ENCODE measurements at regions not wholly inside any gene's neighbourhood (a gene's known extent, or its start where the extent isn't known, plus 50 kb on each side); places are given as distances from the start of the nearest gene placed in this dataset.

DNA sequence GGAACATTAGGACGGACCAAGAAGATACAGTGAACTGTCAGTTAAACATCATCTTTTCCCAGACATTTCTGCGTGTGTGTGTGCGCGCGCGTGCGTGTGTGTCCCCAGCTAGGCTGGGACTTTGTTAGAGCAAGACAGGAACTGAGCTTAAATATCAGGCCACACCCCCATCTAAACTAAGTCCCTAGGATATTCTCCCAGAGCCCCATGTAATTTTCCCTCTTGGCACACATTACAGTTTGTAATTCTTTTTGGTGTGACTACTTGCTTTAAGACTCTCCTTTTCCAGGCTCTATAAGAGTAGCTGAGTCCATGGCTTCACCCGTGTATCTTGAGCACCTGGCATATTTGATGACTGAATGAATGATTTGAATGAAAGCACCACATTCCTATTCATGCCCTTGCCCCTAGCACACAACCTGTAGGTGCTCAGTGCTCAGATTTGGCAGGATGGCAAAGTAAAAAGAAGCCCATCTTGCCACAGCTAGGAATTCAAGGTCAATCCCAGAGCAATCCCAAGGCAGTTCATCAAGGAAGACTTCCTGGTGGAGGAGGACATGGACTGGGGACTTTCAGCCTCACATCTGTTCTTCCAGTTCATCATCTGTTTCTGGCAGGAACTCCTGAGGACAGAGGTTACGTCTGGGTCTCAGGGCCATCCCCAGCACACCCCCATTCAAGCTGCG, 69.2 kb downstream of the MRPL14 start (continued):
- TF ChIP-seq, protein P1, sequence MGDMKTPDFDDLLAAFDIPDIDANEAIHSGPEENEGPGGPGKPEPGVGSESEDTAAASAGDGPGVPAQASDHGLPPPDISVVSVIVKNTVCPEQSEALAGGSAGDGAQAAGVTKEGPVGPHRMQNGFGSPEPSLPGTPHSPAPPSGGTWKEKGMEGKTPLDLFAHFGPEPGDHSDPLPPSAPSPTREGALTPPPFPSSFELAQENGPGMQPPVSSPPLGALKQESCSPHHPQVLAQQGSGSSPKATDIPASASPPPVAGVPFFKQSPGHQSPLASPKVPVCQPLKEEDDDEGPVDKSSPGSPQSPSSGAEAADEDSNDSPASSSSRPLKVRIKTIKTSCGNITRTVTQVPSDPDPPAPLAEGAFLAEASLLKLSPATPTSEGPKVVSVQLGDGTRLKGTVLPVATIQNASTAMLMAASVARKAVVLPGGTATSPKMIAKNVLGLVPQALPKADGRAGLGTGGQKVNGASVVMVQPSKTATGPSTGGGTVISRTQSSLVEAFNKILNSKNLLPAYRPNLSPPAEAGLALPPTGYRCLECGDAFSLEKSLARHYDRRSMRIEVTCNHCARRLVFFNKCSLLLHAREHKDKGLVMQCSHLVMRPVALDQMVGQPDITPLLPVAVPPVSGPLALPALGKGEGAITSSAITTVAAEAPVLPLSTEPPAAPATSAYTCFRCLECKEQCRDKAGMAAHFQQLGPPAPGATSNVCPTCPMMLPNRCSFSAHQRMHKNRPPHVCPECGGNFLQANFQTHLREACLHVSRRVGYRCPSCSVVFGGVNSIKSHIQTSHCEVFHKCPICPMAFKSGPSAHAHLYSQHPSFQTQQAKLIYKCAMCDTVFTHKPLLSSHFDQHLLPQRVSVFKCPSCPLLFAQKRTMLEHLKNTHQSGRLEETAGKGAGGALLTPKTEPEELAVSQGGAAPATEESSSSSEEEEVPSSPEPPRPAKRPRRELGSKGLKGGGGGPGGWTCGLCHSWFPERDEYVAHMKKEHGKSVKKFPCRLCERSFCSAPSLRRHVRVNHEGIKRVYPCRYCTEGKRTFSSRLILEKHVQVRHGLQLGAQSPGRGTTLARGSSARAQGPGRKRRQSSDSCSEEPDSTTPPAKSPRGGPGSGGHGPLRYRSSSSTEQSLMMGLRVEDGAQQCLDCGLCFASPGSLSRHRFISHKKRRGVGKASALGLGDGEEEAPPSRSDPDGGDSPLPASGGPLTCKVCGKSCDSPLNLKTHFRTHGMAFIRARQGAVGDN (IDR thresholded peaks at IDR 0.05), result no peak
- TF ChIP-seq, protein P2, sequence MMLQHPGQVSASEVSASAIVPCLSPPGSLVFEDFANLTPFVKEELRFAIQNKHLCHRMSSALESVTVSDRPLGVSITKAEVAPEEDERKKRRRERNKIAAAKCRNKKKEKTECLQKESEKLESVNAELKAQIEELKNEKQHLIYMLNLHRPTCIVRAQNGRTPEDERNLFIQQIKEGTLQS (IDR thresholded peaks at IDR 0.05; ENCODE audit: borderline replicate concordance, extremely low read depth, low read depth, low read length), result no peak
- peak; percentile 73 for TF ChIP-seq ZNF24 (IDR thresholded peaks at IDR 0.05)
- TF ChIP-seq, protein P3, sequence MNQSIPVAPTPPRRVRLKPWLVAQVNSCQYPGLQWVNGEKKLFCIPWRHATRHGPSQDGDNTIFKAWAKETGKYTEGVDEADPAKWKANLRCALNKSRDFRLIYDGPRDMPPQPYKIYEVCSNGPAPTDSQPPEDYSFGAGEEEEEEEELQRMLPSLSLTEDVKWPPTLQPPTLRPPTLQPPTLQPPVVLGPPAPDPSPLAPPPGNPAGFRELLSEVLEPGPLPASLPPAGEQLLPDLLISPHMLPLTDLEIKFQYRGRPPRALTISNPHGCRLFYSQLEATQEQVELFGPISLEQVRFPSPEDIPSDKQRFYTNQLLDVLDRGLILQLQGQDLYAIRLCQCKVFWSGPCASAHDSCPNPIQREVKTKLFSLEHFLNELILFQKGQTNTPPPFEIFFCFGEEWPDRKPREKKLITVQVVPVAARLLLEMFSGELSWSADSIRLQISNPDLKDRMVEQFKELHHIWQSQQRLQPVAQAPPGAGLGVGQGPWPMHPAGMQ (IDR thresholded peaks at IDR 0.05; ENCODE audit: borderline replicate concordance), result no peak
- no peak for TF ChIP-seq SPI1 (IDR thresholded peaks at IDR 0.05; ENCODE audit: borderline replicate concordance, insufficient read depth, low read depth, low read length)
- TF ChIP-seq KLF5 (IDR thresholded peaks at IDR 0.05; ENCODE audit: partially characterized antibody), result no peak
- TF ChIP-seq CREB1 (IDR thresholded peaks at IDR 0.05; ENCODE audit: low read depth), result no peak
- TF ChIP-seq CREM (IDR thresholded peaks at IDR 0.05; ENCODE audit: low read depth), result no peak
- TF ChIP-seq, protein P4, sequence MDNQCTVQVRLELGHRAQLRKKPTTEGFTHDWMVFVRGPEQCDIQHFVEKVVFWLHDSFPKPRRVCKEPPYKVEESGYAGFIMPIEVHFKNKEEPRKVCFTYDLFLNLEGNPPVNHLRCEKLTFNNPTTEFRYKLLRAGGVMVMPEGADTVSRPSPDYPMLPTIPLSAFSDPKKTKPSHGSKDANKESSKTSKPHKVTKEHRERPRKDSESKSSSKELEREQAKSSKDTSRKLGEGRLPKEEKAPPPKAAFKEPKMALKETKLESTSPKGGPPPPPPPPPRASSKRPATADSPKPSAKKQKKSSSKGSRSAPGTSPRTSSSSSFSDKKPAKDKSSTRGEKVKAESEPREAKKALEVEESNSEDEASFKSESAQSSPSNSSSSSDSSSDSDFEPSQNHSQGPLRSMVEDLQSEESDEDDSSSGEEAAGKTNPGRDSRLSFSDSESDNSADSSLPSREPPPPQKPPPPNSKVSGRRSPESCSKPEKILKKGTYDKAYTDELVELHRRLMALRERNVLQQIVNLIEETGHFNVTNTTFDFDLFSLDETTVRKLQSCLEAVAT (IDR thresholded peaks at IDR 0.05), result no peak
